Renal cortex interstitium (tissue), 11 donors: ENCODE measurements at regions not wholly inside any gene's neighbourhood (a gene's known extent, or its start where the extent isn't known, plus 50 kb on each side); places are given as distances from the start of the nearest gene placed in this dataset.

ENCODE experiments used
- DNase-seq, 11 donors: peaks; one replicate each; pipeline ENCODE4 v3.0.0-alpha.2; 2013; ENCODE audit warnings: low read depth in 9 of 11, low spot score in 4 of 11; ENCODE audit errors: extremely low read depth in 1 of 11

GRCh38 chr2:239905884-239906654, 119.1 kb downstream of the NDUFA10 start:
- no peak for DNase-seq

GRCh38 chr2:239905306-239905705, 119.8 kb downstream of the NDUFA10 start:
- no peak for DNase-seq

GRCh38 chr2:239904496-239904895, 120.6 kb downstream of the NDUFA10 start:
- DNase-seq: no peak

- DNase-seq: no peak
Observed at GRCh38 chr2:239903803-239904202, 121.3 kb downstream of the NDUFA10 start.

GRCh38 chr2:239903210-239903609, 121.9 kb downstream of the NDUFA10 start:
- no peak for DNase-seq

- no peak for DNase-seq
Observed at GRCh38 chr2:239902749-239903201, 122.4 kb downstream of the NDUFA10 start.

- no peak for DNase-seq
Observed at GRCh38 chr2:239898292-239898925, 126.7 kb downstream of the NDUFA10 start.

- no peak for DNase-seq
Observed at GRCh38 chr2:239897596-239898235, 127.4 kb downstream of the NDUFA10 start.

- no peak for DNase-seq
Observed at GRCh38 chr2:239896075-239896474, 129.1 kb downstream of the NDUFA10 start.

GRCh38 chr2:239895669-239896068, 129.5 kb downstream of the NDUFA10 start:
- no peak for DNase-seq

GRCh38 chr2:239895116-239895515, 130.0 kb downstream of the NDUFA10 start:
- no peak for DNase-seq

- no peak for DNase-seq
Observed at GRCh38 chr2:239894276-239894675, 130.9 kb downstream of the NDUFA10 start.

GRCh38 chr2:239893236-239893515, 132.0 kb downstream of the NDUFA10 start:
- DNase-seq: no peak

- no peak for DNase-seq
Observed at GRCh38 chr2:239892441-239893235, 132.5 kb downstream of the NDUFA10 start.

GRCh38 chr2:239891698-239892097, 133.4 kb downstream of the NDUFA10 start:
- DNase-seq: no peak

- DNase-seq: no peak
Observed at GRCh38 chr2:239890206-239890746, 134.9 kb downstream of the NDUFA10 start.

GRCh38 chr2:239889641-239890121, 135.5 kb downstream of the NDUFA10 start:
- DNase-seq: peak in 5 of 11 donors; percentile 8 to 21 (median 12)

- no peak for DNase-seq
Observed at GRCh38 chr2:239887604-239888003, 137.5 kb downstream of the NDUFA10 start.

GRCh38 chr2:239886781-239887180, 138.4 kb downstream of the NDUFA10 start:
- DNase-seq: no peak
